ENCODE measurements at regions not wholly inside any gene's neighbourhood (a gene's known extent, or its start where the extent isn't known, plus 50 kb on each side); places are given as distances from the start of the nearest gene placed in this dataset.
"Not testable (repeated sequence)": the region's sequence is repeated elsewhere in the genome, so short reads cannot be mapped to it uniquely, and the experiment has no call there.

- TF ChIP-seq, protein P1, sequence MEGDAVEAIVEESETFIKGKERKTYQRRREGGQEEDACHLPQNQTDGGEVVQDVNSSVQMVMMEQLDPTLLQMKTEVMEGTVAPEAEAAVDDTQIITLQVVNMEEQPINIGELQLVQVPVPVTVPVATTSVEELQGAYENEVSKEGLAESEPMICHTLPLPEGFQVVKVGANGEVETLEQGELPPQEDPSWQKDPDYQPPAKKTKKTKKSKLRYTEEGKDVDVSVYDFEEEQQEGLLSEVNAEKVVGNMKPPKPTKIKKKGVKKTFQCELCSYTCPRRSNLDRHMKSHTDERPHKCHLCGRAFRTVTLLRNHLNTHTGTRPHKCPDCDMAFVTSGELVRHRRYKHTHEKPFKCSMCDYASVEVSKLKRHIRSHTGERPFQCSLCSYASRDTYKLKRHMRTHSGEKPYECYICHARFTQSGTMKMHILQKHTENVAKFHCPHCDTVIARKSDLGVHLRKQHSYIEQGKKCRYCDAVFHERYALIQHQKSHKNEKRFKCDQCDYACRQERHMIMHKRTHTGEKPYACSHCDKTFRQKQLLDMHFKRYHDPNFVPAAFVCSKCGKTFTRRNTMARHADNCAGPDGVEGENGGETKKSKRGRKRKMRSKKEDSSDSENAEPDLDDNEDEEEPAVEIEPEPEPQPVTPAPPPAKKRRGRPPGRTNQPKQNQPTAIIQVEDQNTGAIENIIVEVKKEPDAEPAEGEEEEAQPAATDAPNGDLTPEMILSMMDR (IDR thresholded peaks at IDR 0.05), result not testable (repeated sequence)
- not testable (repeated sequence) for TF ChIP-seq POLR2A (IDR thresholded peaks at IDR 0.05)
Observed at GRCh38 chr12:116327992-116328391, 50.5 kb upstream of the MED13L start.

Measured in adrenal gland (tissue), 5 donors.